Urinary bladder (tissue), 3 donors: ENCODE measurements at regions not wholly inside any gene's neighbourhood (a gene's known extent, or its start where the extent isn't known, plus 50 kb on each side); places are given as distances from the start of the nearest gene placed in this dataset.
"Not testable (repeated sequence)": the region's sequence is repeated elsewhere in the genome, so short reads cannot be mapped to it uniquely, and the experiment has no call there.

Experiments used
- DNase-seq: peaks from one replicate; pipeline ENCODE4 v3.0.0-alpha.2; 2015; ENCODE audit errors: extremely low spot score
- H3K27ac ChIP-seq: one replicate; pipeline ENCODE4 v1.5.1; 2013; ENCODE audit warnings: low read depth, mild to moderate bottlenecking, moderate library complexity
- H3K36me3 ChIP-seq: one replicate; pipeline ENCODE4 v1.6.1; 2013; ENCODE audit warnings: mild to moderate bottlenecking, moderate library complexity; ENCODE audit not compliant: insufficient read depth
- H3K4me1 ChIP-seq: one replicate; pipeline ENCODE4 v1.6.1; 2013; ENCODE audit warnings: mild to moderate bottlenecking, moderate library complexity; ENCODE audit not compliant: insufficient read depth
- H3K4me3 ChIP-seq: one replicate; pipeline ENCODE4 v1.5.1; 2013; ENCODE audit warnings: low read depth, low read length
- WGBS: extraction: QIAGEN DNeasy Blood & Tissue Kit; methylation state at CpG from one replicate; pipeline ENCODE4 v1.1.7; 2013; 5-methylcytosine and 5-hydroxymethylcytosine counted together
- donor health status: healthy with polysubstance abuse.
- donor health status: healthy.

DNA sequence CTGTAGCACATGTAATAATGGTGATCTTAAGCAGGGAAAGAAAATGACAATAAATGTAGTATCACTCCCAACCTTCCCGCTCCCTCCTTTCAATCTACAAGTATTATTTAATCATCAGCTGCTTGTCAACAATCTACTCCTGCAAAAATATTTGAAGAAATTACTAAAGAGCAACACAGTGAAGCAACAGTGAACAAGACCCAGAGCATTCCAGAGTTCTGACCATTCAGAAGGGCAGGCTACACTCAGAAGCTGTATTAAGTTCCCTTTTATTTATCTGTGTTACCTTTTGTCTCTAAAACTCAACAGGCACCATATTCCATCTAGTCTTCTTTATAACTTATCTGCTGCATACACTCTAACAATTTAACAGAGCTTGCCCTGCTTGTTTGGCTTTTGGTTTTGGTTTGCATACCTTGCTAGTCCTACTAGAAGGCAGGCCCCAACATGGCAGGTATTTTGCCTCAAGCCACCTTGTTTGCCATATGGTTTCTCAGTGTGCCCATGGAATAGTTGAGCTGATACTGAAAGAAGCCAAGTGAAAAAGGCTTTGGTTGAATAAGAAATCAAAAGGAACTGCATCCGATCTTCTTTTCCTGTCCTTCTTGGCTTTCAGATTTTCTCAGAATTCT is 253.9 kb downstream of the CEMIP2 start:
- DNase-seq = no peak
- Histone ChIP-seq H3K4me3 (no peak overlapping the region), H3K4me1 (no peaks in the 10 kb centered on the region), H3K27ac (no peak overlapping the region), H3K36me3 (no peaks in the 10 kb centered on the region)
- 94% methylated on average over 2 of the region's 2 CpGs for WGBS

DNA sequence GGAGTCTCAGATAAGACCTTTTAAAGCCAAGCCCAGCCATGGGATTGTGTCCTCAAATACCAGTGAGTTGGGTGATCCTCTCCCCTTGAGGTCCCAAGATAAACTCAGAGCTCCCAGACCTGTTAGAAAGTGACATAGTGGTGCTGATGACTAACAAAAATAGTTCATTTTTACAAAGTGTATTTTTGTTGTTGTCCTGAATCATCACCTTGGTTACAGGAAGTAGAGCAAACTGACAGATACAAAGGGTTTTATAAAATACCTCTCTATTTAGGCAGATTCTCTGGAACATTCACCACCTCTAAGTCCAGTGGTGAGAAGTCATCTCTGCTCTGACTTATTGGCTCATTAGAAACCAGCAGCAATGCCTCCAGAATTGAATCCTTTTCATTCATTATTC is 259.3 kb downstream of the CEMIP2 start:
- Histone ChIP-seq H3K27ac (no peak overlapping the region), H3K4me1 (no peaks in the 10 kb centered on the region), H3K4me3 (no peak overlapping the region), H3K36me3 (no peaks in the 10 kb centered on the region)
- DNase-seq = no peak

DNA sequence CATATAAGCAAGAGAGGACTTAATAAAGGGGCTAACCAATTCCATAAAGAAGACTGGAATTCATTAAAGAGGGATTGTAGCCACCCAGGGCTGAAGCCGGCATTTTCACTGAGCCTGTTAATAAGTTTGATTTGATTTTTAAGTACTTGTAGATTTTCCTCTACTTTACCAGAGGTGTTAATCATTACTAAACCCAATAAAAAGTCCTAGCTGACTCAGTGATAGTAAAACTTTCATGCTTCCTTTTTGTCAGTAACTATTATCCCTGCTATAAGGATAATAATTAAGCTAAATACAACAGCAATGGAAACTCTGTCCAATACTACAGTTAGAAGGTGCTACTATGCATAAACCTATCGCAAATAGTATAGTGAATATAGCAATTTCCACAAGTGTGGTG is 260.2 kb downstream of the CEMIP2 start:
- not testable (repeated sequence) for H3K4me3 ChIP-seq, H3K36me3 ChIP-seq, H3K4me1 ChIP-seq, DNase-seq, H3K27ac ChIP-seq
- WGBS = 90% methylated on average over 2 of the region's 2 CpGs

DNA sequence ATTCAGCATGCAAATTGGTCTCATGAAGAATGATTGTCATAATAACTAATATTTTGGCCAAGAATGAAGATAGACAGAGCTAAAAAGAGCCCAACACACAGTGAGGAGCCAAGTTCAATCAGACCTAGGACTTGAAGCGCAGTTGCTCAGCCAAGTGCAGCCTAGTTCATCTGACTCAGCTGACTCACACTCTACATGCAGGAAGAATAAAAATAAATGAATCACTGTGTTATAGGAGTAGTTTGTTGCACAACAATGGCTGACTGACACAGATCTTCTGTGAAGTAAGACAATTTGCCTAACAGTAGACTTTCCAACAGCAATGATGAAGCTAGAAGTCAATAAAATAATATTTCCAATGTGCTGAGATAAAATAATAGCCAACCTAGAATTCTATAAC is 261.5 kb downstream of the CEMIP2 start:
- no peaks in the 10 kb centered on the region for H3K36me3 ChIP-seq
- no peak overlapping the region for H3K4me3 ChIP-seq
- no peaks in the 10 kb centered on the region for H3K4me1 ChIP-seq
- H3K27ac ChIP-seq = no peak overlapping the region
- WGBS = 58% methylated on average over 1 of the region's 1 CpG
- DNase-seq = no peak

DNA sequence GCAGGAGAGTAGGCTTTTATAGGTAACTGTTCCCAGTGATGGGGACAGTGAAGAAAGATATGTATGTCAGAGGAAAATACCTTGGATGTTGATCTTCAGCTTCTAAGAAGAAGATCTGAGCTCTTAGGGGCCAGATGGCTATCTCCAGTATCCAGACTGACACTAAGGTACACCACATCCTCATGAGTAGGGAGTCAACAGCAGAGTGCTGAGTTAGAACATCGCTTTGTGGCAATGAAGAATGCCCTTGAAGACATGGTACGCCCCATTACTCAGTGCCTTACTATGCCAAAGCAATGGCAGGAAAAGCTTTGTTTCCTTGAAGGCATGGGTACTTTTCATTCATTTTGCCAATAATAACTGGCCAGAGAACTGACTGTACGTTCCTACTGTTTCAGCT is 263.7 kb downstream of the CEMIP2 start:
- no peak for DNase-seq
- 86% methylated on average over 3 of the region's 3 CpGs for WGBS
- no peak overlapping the region for H3K27ac ChIP-seq
- H3K4me3 ChIP-seq = no peak overlapping the region
- H3K36me3 ChIP-seq = no peaks in the 10 kb centered on the region
- no peaks in the 10 kb centered on the region for H3K4me1 ChIP-seq

DNA sequence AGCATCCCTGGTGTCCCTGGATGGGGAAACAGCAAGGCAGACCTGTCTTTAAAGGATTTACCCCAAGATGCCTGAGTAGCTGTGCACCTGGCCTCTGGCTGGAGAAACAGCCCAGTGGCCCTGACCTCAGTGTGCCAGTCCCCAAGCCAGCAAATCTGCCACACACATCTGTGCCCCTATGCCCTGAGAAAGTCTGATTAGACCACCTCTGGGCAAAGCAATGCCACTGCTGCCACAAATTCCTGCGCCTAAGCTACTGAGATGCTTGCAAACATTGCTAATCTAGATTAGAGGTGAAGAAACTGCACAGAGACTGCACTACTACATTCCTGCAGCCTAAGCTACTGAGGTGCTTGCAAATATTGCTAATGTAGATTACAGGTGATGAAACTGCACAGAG is 269.6 kb downstream of the CEMIP2 start:
- WGBS = 88% methylated on average over 1 of the region's 1 CpG
- Histone ChIP-seq H3K4me1 (no peaks in the 10 kb centered on the region), H3K4me3 (no peak overlapping the region), H3K27ac (no peak overlapping the region), H3K36me3 (no peaks in the 10 kb centered on the region)
- DNase-seq = no peak

DNA sequence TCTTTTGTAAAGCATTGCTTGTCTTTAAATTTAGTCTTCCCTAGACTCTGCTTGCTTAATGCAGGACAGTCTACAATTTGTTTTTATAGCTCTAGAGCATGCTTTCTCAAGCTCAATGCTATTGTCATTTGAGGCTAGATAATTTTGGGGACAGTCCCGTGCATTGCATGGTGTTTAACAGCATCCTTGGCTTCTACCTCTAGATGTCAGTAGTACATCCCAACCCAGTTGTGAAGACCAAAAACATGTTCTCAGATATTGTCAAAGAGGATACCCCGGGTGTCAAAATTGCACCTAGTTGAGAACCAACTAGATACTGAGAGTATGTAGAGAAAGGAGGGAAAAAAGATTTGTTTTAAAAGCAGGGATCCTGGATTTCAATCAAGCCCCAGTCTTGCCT is 277.5 kb downstream of the CEMIP2 start:
- H3K4me1 ChIP-seq = no peaks in the 10 kb centered on the region
- no peak overlapping the region for H3K4me3 ChIP-seq
- no peak for DNase-seq
- 55% methylated on average over 2 of the region's 2 CpGs for WGBS
- no peaks in the 10 kb centered on the region for H3K36me3 ChIP-seq
- no peak overlapping the region for H3K27ac ChIP-seq

DNA sequence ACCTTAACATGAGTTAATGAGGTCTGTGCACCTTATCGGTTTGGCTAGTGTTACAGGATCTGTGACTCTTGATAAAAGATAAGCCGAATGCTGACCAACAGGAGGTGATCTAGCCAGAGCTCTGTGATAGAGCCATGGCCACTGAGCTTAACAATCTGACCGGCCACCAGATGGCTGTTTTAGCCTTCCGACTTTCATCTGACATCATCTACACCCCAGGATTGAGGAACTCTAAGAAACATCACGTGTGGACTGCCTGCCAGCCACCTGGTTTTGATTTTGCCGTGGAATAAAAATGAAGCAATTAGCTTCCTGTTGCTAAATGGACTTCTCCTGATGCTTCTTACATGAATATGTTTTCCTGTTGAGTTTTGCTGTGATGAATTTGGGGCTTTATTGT is 281.3 kb downstream of the CEMIP2 start:
- no peak overlapping the region for H3K4me3 ChIP-seq
- no peaks in the 10 kb centered on the region for H3K36me3 ChIP-seq
- no peaks in the 10 kb centered on the region for H3K4me1 ChIP-seq
- 45% methylated on average over 6 of the region's 6 CpGs for WGBS
- H3K27ac ChIP-seq = no peak overlapping the region
- DNase-seq = no peak

DNA sequence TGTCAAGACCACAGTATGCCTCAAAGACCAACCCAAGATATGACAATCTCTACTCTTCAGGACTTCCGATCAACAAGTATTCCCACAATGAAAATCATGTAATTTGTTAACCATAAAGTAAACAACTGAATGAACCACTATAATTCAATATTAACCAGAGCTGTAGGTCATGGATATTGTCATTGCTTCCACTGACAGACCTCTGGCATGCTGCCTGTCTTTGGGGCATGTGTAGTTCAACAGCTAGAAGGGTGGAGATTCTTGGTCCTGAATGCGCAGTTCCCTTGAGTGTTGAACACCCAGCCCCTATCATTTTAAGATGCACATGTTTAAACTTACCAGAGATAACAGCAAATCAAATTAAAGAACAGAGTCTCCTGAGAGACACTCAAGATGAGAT is 283.0 kb downstream of the CEMIP2 start:
- no peaks in the 10 kb centered on the region for H3K4me1 ChIP-seq
- WGBS = 67% methylated on average over 2 of the region's 2 CpGs
- no peak for DNase-seq

DNA sequence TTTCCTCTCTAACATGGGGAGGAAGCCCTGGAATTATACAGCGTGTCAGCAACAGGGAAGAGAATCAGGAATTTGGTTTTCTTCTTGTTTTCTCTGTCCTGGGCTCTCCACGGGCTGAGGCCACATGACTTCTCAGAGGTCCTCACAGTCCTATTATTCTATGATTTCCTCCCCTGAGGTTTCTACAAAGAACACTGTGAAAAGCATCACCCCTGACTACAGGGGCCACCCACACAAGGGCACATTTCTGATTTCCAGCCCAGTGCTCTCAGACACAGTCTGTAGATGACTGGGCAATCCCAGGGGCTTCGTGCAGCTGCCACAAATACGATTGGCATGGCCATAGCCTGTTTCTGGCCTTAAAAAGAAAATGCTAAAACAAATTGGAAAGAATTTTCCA is 284.9 kb downstream of the CEMIP2 start:
- Histone ChIP-seq H3K27ac (no peak overlapping the region), H3K36me3 (no peaks in the 10 kb centered on the region), H3K4me3 (no peak overlapping the region), H3K4me1 (no peaks in the 10 kb centered on the region)
- WGBS = 78% methylated on average over 4 of the region's 4 CpGs
- DNase-seq = no peak

More for the DNA sequence above, 283.0 kb downstream of the CEMIP2 start:
- Histone ChIP-seq H3K4me3 (no peak overlapping the region), H3K36me3 (no peaks in the 10 kb centered on the region), H3K27ac (no peak overlapping the region)

DNA sequence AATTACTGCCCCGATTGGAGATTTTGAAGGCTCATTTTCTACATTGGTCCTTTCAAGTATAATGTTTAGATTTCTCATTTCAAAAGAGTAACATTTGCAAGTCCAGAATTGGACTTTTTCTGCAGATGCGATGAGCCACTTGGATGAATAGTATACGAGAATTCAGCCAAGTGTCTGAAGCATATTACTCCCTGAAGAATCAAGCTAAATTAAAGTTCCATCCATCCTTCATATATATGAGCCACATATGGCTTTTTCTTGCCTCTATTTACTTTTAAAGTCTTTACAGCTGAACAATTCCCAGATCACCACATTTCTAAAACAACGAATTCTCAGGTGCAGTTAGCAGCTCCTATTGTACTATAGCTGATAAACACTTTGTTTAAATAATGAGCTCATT is 288.7 kb downstream of the CEMIP2 start:
- Histone ChIP-seq H3K36me3 (no peaks in the 10 kb centered on the region), H3K27ac (no peak overlapping the region), H3K4me1 (no peaks in the 10 kb centered on the region), H3K4me3 (no peak overlapping the region)
- WGBS = 89% methylated on average over 4 of the region's 4 CpGs
- no peak for DNase-seq

DNA sequence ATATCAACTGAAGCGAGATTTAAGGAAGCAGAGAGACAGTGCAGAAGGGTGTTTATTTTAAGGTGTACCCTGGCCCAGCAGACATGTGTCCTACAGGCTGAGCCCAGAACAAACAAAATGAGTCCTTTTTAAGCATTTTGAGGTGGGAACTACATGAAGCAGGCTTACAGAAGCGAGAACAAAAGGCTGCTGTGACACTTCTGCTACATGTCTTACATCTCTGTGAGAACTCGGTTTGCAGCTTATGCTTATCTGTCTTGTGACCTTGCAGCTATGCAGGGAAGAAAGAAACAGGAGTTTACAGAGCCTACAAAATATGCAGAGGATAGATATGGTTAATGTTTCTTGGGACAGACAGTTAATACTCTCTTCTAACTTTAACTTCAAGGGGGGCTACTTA is 295.9 kb downstream of the CEMIP2 start:
- H3K27ac ChIP-seq = no peak overlapping the region
- H3K4me3 ChIP-seq = no peak overlapping the region
- WGBS = 22% methylated on average over 3 of the region's 3 CpGs
- H3K36me3 ChIP-seq = no peaks in the 10 kb centered on the region
- no peak for DNase-seq
- H3K4me1 ChIP-seq = no peaks in the 10 kb centered on the region

DNA sequence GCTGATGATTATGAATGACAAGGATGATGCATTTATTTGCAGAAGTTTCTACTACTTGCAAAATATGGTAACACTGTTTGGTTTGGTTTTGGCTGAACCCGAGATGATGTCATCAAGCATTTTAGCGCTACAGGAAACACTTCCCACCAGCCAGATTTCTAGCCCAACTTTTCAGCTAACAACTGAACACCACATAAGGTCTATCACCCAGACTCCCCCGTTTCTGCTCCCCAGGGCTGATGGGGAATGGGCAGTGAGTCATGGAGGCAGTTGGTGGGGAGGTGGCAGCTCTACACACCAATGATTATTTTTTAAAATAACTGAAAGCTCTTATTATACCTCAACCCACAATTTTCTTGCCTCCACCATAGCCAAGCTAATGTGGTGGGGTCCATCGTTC is 302.9 kb downstream of the CEMIP2 start:
- 75% methylated on average over 4 of the region's 4 CpGs for WGBS
- H3K27ac ChIP-seq = no peak overlapping the region
- DNase-seq = no peak
- H3K4me1 ChIP-seq = no peaks in the 10 kb centered on the region
- no peaks in the 10 kb centered on the region for H3K36me3 ChIP-seq
- no peak overlapping the region for H3K4me3 ChIP-seq

DNA sequence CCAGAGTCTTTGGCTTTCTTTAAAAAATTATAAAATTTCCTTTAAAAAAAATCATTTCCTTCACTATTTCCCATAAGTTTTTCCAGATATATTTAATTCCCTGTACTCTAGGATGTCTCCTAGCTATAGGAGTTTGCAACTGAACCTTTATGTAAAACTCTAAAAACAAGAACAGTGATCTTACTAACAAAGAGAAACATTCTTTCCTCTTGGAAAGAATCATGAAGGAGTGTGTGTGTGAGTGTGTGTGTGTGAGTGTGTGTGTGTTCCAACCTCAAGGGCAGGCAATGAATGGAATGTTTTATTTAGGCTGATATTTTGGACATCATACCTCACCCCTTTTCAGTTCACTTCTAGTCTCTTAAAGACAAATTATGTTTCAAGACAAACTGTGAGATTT is 309.2 kb downstream of the CEMIP2 start:
- Histone ChIP-seq H3K27ac (no peak overlapping the region), H3K4me3 (no peak overlapping the region), H3K4me1 (no peaks in the 10 kb centered on the region), H3K36me3 (no peaks in the 10 kb centered on the region)
- no peak for DNase-seq
